ENCODE measurements at regions not wholly inside any gene's neighbourhood (a gene's known extent, or its start where the extent isn't known, plus 50 kb on each side); places are given as distances from the start of the nearest gene placed in this dataset.

DNA sequence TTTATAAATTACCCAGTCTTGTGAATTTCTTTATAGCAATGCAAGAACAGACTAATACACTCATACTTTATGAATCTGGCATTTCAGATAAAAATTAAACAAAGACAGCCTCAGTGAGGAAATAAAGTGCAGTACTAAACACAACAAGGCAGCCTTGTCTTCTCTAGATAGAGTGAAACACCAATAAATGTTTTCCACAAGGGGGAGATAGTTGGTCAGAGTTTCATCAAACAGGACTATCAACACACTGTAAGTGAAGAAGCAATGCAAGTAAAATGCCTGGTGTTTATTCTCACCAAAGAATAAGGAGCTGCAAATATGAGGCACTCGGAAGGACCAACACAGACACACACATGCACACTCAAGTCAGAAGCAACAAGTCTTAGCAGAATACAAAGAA, 62.8 kb downstream of the FAM9B start:
- Mint-ChIP-seq H3K27ac (no peak overlapping the region), H3K27me3 (no peaks in the 10 kb centered on the region), H3K4me3 (ENCODE audit: low read depth) (no peak overlapping the region), H3K9me3 (ENCODE audit: low read depth) (peaks cover 33% of the 10 kb centered on the region), H3K36me3 (ENCODE audit: insufficient read depth) (peaks cover 2% of the 10 kb centered on the region), H3K4me1 (ENCODE audit: low read depth) (no peaks in the 10 kb centered on the region)
- TF ChIP-seq, protein P1, sequence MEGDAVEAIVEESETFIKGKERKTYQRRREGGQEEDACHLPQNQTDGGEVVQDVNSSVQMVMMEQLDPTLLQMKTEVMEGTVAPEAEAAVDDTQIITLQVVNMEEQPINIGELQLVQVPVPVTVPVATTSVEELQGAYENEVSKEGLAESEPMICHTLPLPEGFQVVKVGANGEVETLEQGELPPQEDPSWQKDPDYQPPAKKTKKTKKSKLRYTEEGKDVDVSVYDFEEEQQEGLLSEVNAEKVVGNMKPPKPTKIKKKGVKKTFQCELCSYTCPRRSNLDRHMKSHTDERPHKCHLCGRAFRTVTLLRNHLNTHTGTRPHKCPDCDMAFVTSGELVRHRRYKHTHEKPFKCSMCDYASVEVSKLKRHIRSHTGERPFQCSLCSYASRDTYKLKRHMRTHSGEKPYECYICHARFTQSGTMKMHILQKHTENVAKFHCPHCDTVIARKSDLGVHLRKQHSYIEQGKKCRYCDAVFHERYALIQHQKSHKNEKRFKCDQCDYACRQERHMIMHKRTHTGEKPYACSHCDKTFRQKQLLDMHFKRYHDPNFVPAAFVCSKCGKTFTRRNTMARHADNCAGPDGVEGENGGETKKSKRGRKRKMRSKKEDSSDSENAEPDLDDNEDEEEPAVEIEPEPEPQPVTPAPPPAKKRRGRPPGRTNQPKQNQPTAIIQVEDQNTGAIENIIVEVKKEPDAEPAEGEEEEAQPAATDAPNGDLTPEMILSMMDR (IDR thresholded peaks at IDR 0.05; ENCODE audit: unreplicated experiment) = peak; percentile 41
- no peak for DNase-seq (ENCODE audit: low spot score, unreplicated experiment)

GRCh38 chrX:8969378-8969777, 64.5 kb downstream of the FAM9B start:
- no peak overlapping the region for H3K4me3 Mint-ChIP-seq (ENCODE audit: low read depth)
- H3K36me3 Mint-ChIP-seq (ENCODE audit: insufficient read depth) = peaks cover 2% of the 10 kb centered on the region
- DNase-seq (ENCODE audit: low spot score, unreplicated experiment) = no peak
- H3K27ac Mint-ChIP-seq = no peak overlapping the region
- H3K27me3 Mint-ChIP-seq = no peaks in the 10 kb centered on the region
- no peaks in the 10 kb centered on the region for H3K4me1 Mint-ChIP-seq (ENCODE audit: low read depth)
- peaks cover 40% of the 10 kb centered on the region for H3K9me3 Mint-ChIP-seq (ENCODE audit: low read depth)
- TF ChIP-seq, protein P1 (IDR thresholded peaks at IDR 0.05; ENCODE audit: unreplicated experiment) = no peak

- Mint-ChIP-seq H3K4me3 (ENCODE audit: low read depth) (no peak overlapping the region), H3K27ac (no peak overlapping the region)
Observed at GRCh38 chrX:8967461-8967860, 66.5 kb downstream of the FAM9B start.

GRCh38 chrX:8960957-8961468, 72.9 kb downstream of the FAM9B start:
- H3K27ac Mint-ChIP-seq = no peak overlapping the region
- H3K36me3 Mint-ChIP-seq (ENCODE audit: insufficient read depth) = no peaks in the 10 kb centered on the region
- no peak for DNase-seq (ENCODE audit: low spot score, unreplicated experiment)
- H3K4me1 Mint-ChIP-seq (ENCODE audit: low read depth) = peaks cover 1% of the 10 kb centered on the region
- no peak overlapping the region for H3K4me3 Mint-ChIP-seq (ENCODE audit: low read depth)
- H3K9me3 Mint-ChIP-seq (ENCODE audit: low read depth) = peaks cover 44% of the 10 kb centered on the region
- TF ChIP-seq, protein P1 (IDR thresholded peaks at IDR 0.05; ENCODE audit: unreplicated experiment) = no peak
- H3K27me3 Mint-ChIP-seq = no peaks in the 10 kb centered on the region

More at GRCh38 chrX:8967461-8967860, 66.5 kb downstream of the FAM9B start:
- peaks cover 49% of the 10 kb centered on the region for H3K9me3 Mint-ChIP-seq (ENCODE audit: low read depth)
- peaks cover 2% of the 10 kb centered on the region for H3K36me3 Mint-ChIP-seq (ENCODE audit: insufficient read depth)
- no peak for DNase-seq (ENCODE audit: low spot score, unreplicated experiment)
- H3K4me1 Mint-ChIP-seq (ENCODE audit: low read depth) = no peaks in the 10 kb centered on the region
- no peaks in the 10 kb centered on the region for H3K27me3 Mint-ChIP-seq
- TF ChIP-seq, protein P1 (IDR thresholded peaks at IDR 0.05; ENCODE audit: unreplicated experiment) = no peak

DNA sequence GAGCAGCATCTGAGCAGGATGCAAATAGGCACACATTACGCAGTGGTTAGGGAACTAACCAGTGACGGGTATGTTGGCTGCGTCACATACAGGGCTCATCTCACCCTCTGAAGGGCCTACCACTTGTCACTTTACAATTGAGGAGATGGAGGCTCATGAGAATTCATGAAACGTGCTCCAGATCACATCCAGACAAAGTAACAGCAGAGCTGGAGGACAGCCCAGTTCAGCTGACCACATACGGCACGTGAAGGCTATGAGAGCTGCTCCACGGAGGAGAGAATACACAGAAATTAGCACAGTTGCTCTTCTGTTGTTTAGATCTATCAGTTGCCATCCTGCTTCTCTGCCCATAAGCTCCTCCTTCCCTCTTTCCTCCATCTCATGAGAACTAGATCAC, 78.4 kb downstream of the FAM9B start:
- Mint-ChIP-seq H3K4me1 (ENCODE audit: low read depth) (peaks cover 1% of the 10 kb centered on the region), H3K9me3 (ENCODE audit: low read depth) (peaks cover 11% of the 10 kb centered on the region), H3K4me3 (ENCODE audit: low read depth) (no peak overlapping the region), H3K27me3 (peaks cover 3% of the 10 kb centered on the region), H3K27ac (no peak overlapping the region), H3K36me3 (ENCODE audit: insufficient read depth) (no peaks in the 10 kb centered on the region)
- no peak for DNase-seq (ENCODE audit: low spot score, unreplicated experiment)
- TF ChIP-seq, protein P1 (IDR thresholded peaks at IDR 0.05; ENCODE audit: unreplicated experiment) = no peak

Measured in progenitor cell of endocrine pancreas (in vitro differentiated cells).